Gastroesophageal sphincter (tissue), 4 donors: ENCODE measurements at regions not wholly inside any gene's neighbourhood (a gene's known extent, or its start where the extent isn't known, plus 50 kb on each side); places are given as distances from the start of the nearest gene placed in this dataset.

Experiments
- ATAC-seq: fragments of 150-250 bp; one replicate; pipeline ENCODE4 v1.9.1; 2016; ENCODE audit warnings: mild to moderate bottlenecking, moderate library complexity
- H3K27ac ChIP-seq, 4 donors: fragments of 200-600 bp; sonication (generic) in 3 of 4; 1 replicate in 3 of 4; 2 replicates in 1 of 4; pipeline ENCODE4 v1.5.1; 2016 to 2019
- H3K27me3 ChIP-seq: fragments of 200-600 bp; sonication (generic); one replicate; pipeline ENCODE4 v1.5.1; 2019
- H3K36me3 ChIP-seq, 2 donors: fragments of 200-600 bp; sonication (generic); one replicate each; pipeline ENCODE4 v1.5.1; 2019; ENCODE audit warnings: control low read depth in 1 of 2
- H3K4me1 ChIP-seq, 3 donors: fragments of 200-600 bp; sonication (generic); 1 replicate in 2 of 3; 2 replicates in 1 of 3; pipeline ENCODE4 v1.5.1; 2016 to 2019; ENCODE audit warnings: control low read depth in 2 of 3
- H3K4me3 ChIP-seq, 2 donors: fragments of 200-600 bp; sonication (generic); one replicate each; pipeline ENCODE4 v1.5.1; 2019; ENCODE audit warnings: mild to moderate bottlenecking in 1 of 2, moderate library complexity in 1 of 2
- H3K9me3 ChIP-seq, 3 donors: fragments of 200-600 bp; sonication (generic); one replicate each; pipeline ENCODE4 v1.5.1; 2017 to 2019; ENCODE audit warnings: control low read depth in 2 of 3
- EP300 ChIP-seq: sonication (generic); formaldehyde crosslinking; IDR thresholded peaks from one replicate; pipeline ENCODE4 v1.6.1; 2017; ENCODE audit warnings: antibody characterized with exemption, mild to moderate bottlenecking
- POLR2A ChIP-seq, 2 donors: fragments of 450-650 bp; IDR thresholded peaks; one replicate each; pipeline ENCODE4 v1.6.1; 2017; ENCODE audit warnings: antibody characterized with exemption in 2 of 2, mild to moderate bottlenecking in 2 of 2, moderate library complexity in 1 of 2
- POLR2AphosphoS5 ChIP-seq: sonication (generic); formaldehyde crosslinking; IDR thresholded peaks from one replicate; pipeline ENCODE4 v1.6.1; 2017; ENCODE audit warnings: antibody characterized with exemption
- WGBS, 2 donors: methylation state at CpG; one replicate each; pipeline ENCODE4 v1.1.5; 2018; ENCODE audit warnings: low coverage in 1 of 2; 5-methylcytosine and 5-hydroxymethylcytosine counted together
- TF ChIP-seq, protein P1 (sequence below), 4 experiments: fragments of 200-600 bp in 2 of 4; fragments of 450-650 bp in 2 of 4; sonication (generic) in 1 of 4; IDR thresholded peaks; one replicate each; pipeline ENCODE4 v1.5.1; 2017 to 2019; ENCODE audit warnings: antibody characterized with exemption in 4 of 4, mild to moderate bottlenecking in 2 of 4, moderate library complexity in 2 of 4

DNA sequence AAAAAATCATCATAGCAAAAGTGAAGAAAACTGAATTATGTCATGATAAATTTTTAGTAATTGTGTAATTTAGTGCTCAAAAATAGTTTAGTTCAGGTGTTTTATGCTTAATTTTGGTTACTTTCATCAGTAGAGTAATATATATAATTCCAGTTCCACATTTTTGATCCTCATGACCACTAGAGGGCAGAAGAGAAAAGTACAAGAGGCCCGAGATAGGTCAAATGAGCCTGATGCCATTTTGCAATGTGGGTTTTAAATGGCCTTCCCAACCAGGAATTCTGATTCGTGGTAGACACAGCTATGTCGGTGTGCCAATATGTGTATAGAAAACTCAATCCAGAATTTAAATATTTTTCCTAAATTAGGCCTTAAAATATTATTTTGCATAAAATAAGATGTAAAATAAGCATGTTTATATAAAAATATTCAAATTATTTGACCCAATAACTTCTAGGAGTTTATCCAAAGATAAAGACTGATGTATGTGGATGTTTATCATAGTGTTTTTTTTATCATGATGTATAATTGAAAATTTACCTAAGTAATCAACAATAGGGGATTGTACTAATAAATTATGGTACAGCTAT, 159.7 kb upstream of the RPS6KA2 start:
- Histone ChIP-seq H3K9me3 (no peaks in the 10 kb centered on the region), H3K27me3 (no peaks in the 10 kb centered on the region), H3K27ac (no peak overlapping the region), H3K4me1 (no peaks in the 10 kb centered on the region), H3K36me3 (no peaks in the 10 kb centered on the region), H3K4me3 (no peak overlapping the region)
- WGBS, 2 donors: 2 to 6% methylated on average over 3 of the region's 3 CpGs
- TF ChIP-seq POLR2A (IDR thresholded peaks at IDR 0.05) (no peak), POLR2AphosphoS5 (no peak)
- TF ChIP-seq, protein P1, sequence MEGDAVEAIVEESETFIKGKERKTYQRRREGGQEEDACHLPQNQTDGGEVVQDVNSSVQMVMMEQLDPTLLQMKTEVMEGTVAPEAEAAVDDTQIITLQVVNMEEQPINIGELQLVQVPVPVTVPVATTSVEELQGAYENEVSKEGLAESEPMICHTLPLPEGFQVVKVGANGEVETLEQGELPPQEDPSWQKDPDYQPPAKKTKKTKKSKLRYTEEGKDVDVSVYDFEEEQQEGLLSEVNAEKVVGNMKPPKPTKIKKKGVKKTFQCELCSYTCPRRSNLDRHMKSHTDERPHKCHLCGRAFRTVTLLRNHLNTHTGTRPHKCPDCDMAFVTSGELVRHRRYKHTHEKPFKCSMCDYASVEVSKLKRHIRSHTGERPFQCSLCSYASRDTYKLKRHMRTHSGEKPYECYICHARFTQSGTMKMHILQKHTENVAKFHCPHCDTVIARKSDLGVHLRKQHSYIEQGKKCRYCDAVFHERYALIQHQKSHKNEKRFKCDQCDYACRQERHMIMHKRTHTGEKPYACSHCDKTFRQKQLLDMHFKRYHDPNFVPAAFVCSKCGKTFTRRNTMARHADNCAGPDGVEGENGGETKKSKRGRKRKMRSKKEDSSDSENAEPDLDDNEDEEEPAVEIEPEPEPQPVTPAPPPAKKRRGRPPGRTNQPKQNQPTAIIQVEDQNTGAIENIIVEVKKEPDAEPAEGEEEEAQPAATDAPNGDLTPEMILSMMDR (IDR thresholded peaks at IDR 0.05): peak; percentile 60 to 77 (median 72)
- peak; percentile 55 for ATAC-seq

DNA sequence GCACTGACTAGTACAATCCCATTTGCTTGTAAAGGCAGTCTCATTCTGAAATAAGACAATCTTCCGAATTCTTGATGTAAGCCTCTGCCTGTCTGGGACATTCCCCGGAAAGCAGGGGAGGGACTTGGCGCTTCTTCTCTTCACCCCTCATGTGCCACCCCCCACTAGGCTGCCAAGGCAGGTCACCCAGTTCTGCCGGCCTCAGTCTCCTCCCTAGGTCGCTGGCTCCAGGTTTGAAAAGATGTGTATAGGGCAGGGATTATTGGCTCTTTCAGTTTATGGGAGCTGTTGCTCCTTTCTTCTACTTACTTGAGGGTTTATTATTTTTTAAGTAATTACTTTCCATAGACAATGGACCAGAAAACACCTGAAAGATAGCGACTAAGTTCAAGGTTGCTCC, 158.1 kb upstream of the RPS6KA2 start:
- Histone ChIP-seq H3K9me3 (no peaks in the 10 kb centered on the region), H3K4me3 (no peak overlapping the region), H3K36me3 (no peaks in the 10 kb centered on the region), H3K27ac (no peak overlapping the region), H3K4me1 (no peaks in the 10 kb centered on the region), H3K27me3 (no peaks in the 10 kb centered on the region)
- TF ChIP-seq POLR2AphosphoS5 (no peak), EP300 (no peak), POLR2A (IDR thresholded peaks at IDR 0.05) (no peak)
- TF ChIP-seq, protein P1 (IDR thresholded peaks at IDR 0.05): no peak
- WGBS, 2 donors: 84 to 92% methylated on average over 2 to 4 of the region's 6 CpGs
- ATAC-seq: no peak

DNA sequence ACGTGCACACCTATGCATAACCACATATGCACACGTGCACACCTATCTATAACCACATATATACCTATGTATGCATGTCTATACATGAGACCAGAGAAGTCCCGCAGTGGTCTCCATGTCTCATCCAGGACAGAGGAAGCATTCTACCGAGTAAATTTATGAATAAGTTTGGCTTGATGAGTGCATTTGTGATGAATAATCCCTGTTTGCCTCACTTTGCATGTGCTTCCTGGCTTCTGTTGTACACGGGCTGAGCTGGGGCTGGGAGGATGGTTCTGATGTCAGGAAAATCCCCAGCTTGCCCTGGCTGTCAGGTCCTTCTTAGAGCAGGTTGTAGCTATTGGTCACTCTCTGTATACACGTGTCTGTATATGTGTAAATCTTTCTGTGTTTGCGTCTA, 157.6 kb upstream of the RPS6KA2 start:
- no peak overlapping the region for H3K4me3 ChIP-seq
- 66 to 73% methylated on average over 4 to 7 of the region's 7 CpGs for WGBS, 2 donors

DNA sequence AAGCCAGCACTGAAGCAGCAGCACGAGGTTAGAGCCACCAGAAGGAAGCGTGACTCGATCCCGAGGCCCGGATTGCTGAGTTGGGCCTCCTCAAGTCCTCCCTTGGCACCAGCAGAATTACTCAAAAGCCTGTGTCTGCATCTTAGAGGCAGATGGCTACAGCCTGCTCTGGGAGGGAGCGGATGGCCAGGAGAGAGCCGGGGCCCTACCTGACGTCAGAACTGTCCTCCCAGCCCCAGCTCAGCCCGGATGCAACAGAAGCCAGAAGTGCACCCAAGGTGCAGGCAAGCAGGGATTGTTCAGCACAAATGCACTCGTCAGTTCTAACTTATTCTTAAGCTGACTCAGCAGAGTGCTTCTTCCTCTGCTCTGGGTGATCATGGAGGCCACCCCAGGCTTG, 155.5 kb upstream of the RPS6KA2 start:
- Histone ChIP-seq H3K4me3 (no peak overlapping the region), H3K27ac (no peak overlapping the region), H3K36me3 (no peaks in the 10 kb centered on the region), H3K27me3 (no peaks in the 10 kb centered on the region), H3K9me3 (no peaks in the 10 kb centered on the region), H3K4me1 (no peaks in the 10 kb centered on the region)
- 67 to 83% methylated on average over 2 to 7 of the region's 10 CpGs for WGBS, 2 donors
- ATAC-seq: no peak
- TF ChIP-seq EP300 (no peak), POLR2AphosphoS5 (no peak), POLR2A (IDR thresholded peaks at IDR 0.05) (no peak)
- TF ChIP-seq, protein P1 (IDR thresholded peaks at IDR 0.05): no peak

More for the DNA sequence above, 157.6 kb upstream of the RPS6KA2 start:
- Histone ChIP-seq H3K9me3 (no peaks in the 10 kb centered on the region), H3K36me3 (no peaks in the 10 kb centered on the region), H3K4me1 (no peaks in the 10 kb centered on the region), H3K27ac (no peak overlapping the region), H3K27me3 (no peaks in the 10 kb centered on the region)
- TF ChIP-seq POLR2AphosphoS5: no peak
- TF ChIP-seq, protein P1 (IDR thresholded peaks at IDR 0.05): no peak
- no peak for TF ChIP-seq POLR2A (IDR thresholded peaks at IDR 0.05)
- no peak for TF ChIP-seq EP300
- no peak for ATAC-seq

DNA sequence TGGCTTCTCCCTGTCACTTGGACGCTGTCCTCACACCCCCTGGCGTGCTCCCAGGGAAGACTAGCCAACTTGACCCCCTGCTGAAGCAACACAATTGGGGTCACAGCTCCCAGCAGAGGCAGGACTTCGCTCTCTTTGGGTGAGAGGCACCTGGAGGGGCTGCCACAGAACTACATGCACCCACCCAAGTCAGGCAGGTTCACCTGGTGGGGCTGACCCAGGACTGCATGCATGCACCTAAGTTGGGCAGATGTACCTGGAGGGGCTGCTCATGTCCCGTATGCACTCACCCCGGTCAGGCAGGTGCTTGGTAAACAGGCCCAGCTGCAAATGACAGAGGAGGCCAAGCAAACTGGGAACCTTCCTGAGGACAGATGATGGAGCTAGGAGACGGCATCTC, 154.3 kb upstream of the RPS6KA2 start:
- ATAC-seq: no peak
- H3K4me3 ChIP-seq: no peak overlapping the region
- H3K9me3 ChIP-seq: no peaks in the 10 kb centered on the region
- H3K4me1 ChIP-seq: no peaks in the 10 kb centered on the region
- WGBS, 2 donors: 100% methylated on average over 1 of the region's 6 CpGs
- TF ChIP-seq EP300 (no peak), POLR2A (IDR thresholded peaks at IDR 0.05) (no peak), POLR2AphosphoS5 (no peak)
- TF ChIP-seq, protein P1 (IDR thresholded peaks at IDR 0.05): no peak
- H3K27me3 ChIP-seq: no peaks in the 10 kb centered on the region
- H3K27ac ChIP-seq: no peak overlapping the region
- no peaks in the 10 kb centered on the region for H3K36me3 ChIP-seq
